ACC112 (cell line): ENCODE measurements at regions not wholly inside any gene's neighbourhood (a gene's known extent, or its start where the extent isn't known, plus 50 kb on each side); places are given as distances from the start of the nearest gene placed in this dataset.

ENCODE experiments used
- H2AFZ ChIP-seq: fragments of 200-600 bp; sonication (generic); one replicate; pipeline ENCODE4 v1.6.0; 2017; ENCODE audit warnings: antibody characterized with exemption, low read length; ENCODE audit not compliant: unreplicated experiment
- H3K27ac ChIP-seq: fragments of 200-600 bp; sonication (generic); 2 replicates; pipeline ENCODE4 v1.5.1; 2014; ENCODE audit warnings: low read depth, mild to moderate bottlenecking, antibody characterized with exemption, low read length, moderate library complexity
- H3K27me3 ChIP-seq: fragments of 200-600 bp; sonication (generic); 2 replicates; pipeline ENCODE4 v1.6.1; 2014; ENCODE audit warnings: mild to moderate bottlenecking, antibody characterized with exemption, low read length, moderate library complexity, mixed read lengths; ENCODE audit not compliant: insufficient read depth
- H3K36me3 ChIP-seq: fragments of 200-600 bp; sonication (generic); 2 replicates; pipeline ENCODE4 v1.6.1; 2016; ENCODE audit warnings: mild to moderate bottlenecking, antibody characterized with exemption, low read length, moderate library complexity, mixed read lengths; ENCODE audit not compliant: insufficient read depth
- H3K4me1 ChIP-seq: fragments of 200-600 bp; sonication (generic); one replicate; pipeline ENCODE4 v1.6.1; 2016; ENCODE audit warnings: low read length, mixed read lengths; ENCODE audit not compliant: insufficient read depth, unreplicated experiment, control insufficient read depth
- H3K4me3 ChIP-seq: fragments of 200-600 bp; sonication (generic); 2 replicates; pipeline ENCODE4 v1.5.1; 2014; ENCODE audit warnings: mild to moderate bottlenecking, low read depth, low read length
- H3K79me2 ChIP-seq: fragments of 200-600 bp; sonication (generic); one replicate; pipeline ENCODE4 v1.6.0; 2016; ENCODE audit warnings: low read length; ENCODE audit not compliant: control insufficient read depth, unreplicated experiment, insufficient read depth

DNA sequence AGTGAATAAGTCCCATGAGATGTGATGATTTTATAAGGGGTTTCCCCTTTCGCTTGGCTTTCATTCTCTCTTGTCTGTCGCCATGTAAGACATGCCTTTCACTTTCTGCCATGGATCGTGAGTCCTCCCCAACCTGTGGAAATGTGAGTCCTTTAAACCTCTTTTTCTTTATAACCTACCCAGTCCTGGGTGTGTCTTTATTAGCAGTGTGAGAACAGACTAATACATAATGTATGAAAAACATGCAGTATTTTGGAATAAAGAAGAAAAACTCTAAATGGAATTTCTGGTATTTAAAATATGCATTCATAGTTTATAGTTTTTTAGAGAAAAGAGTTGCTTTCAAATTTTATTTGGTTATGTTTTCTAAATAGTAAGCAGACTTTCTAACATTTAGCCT lies 360.7 kb downstream of the PCDH7 start:
- Histone ChIP-seq H3K36me3 (no peaks in the 10 kb centered on the region), H3K4me1 (peaks cover 20% of the 10 kb centered on the region), H3K27ac (peak overlapping the region; percentile 73), H3K27me3 (no peaks in the 10 kb centered on the region), H3K4me3 (no peak overlapping the region), H2AFZ (no peak overlapping the region), H3K79me2 (no peaks in the 10 kb centered on the region)

DNA sequence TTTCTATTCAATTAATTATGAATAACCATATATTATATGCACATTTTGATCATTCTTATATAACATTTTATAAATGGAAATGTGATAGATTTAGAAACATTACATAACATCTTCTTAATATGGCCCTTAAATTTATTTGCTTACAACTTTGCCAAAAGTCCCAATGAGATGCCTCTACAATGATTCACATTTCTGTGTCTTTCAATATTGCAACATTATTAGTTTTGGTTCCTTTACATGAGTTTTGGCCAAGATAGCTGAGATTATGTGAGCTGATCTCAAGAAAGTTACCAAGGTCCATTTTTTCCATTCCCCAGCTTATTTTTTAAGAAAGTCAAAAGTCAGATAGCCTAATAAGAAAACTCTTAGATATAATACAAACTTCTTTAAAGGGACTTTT lies 361.2 kb downstream of the PCDH7 start:
- Histone ChIP-seq H2AFZ (no peak overlapping the region), H3K4me3 (no peak overlapping the region), H3K27ac (peak overlapping the region; percentile 73), H3K36me3 (no peaks in the 10 kb centered on the region), H3K27me3 (no peaks in the 10 kb centered on the region), H3K4me1 (peaks cover 22% of the 10 kb centered on the region), H3K79me2 (no peaks in the 10 kb centered on the region)

DNA sequence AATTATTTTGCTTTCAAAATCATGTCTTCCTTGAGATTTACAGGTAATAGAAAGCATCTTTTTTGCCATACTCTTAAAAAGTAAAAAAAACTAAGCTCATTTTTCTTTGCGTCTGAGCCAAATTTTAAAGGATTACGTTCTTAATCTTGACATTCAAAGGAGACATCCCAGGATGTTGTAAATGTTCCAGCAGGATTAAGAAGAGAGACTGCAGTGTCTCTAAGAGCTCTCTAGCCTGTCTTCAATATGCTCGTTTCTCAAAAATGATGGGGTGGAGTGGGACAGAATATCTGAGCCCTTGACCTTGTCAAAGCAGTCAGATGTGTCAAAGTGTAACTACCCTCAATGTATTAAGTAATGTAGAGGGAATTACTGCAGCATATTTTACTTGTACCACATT lies 363.3 kb downstream of the PCDH7 start:
- no peaks in the 10 kb centered on the region for H3K36me3 ChIP-seq
- H3K4me3 ChIP-seq: no peak overlapping the region
- H3K27me3 ChIP-seq: no peaks in the 10 kb centered on the region
- peaks cover 26% of the 10 kb centered on the region for H3K4me1 ChIP-seq
- no peak overlapping the region for H3K27ac ChIP-seq
- H2AFZ ChIP-seq: no peak overlapping the region
- no peaks in the 10 kb centered on the region for H3K79me2 ChIP-seq

DNA sequence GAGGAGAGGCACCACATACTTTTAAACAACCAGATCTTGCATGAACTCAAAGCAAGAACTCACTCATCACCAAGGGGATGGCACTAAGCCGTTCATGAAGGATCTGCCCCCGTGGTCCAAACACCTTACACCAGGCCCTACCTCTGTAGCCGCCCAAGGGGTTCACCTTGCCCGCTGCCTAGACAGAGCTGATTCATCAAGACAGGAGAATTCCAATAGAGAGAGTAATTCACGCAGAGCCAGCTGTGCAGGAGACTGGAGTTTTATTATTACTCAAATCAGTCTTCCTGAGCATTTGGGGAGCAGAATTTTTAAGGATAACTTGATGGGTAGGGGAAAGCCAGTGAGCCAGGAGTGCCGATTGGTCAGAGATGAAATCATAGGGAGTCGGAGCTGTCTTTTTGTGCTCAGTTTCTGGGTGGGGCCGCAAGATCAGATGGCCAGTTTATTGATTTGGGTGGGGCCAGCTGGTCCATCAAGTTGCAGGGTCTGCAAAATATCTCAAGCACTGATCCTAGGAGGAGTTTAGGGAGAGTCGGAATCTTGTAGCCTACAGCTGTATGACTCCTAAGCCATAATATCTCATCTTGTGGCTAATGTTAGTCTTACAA lies 364.7 kb downstream of the PCDH7 start:
- Histone ChIP-seq H3K4me1 (peaks cover 34% of the 10 kb centered on the region), H2AFZ (no peak overlapping the region)

DNA sequence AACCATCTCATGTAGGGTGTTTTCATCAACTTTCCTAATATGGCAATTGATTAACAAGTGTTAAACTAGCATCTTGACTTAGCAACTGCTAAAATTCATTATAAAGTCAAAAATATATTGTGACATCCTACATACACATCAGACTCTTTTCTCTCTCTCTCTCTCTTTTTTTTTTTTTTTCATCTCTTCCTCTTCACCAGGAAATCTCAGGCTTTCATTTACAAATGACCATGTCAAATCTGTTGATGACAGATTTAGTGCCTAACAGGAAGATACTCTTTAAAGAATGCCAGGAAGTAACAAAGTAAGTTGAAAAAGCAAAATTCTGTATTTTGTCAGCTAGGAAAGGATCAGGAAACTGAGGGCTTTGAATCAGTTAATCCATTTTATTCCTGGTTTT lies 365.5 kb downstream of the PCDH7 start:
- Histone ChIP-seq H3K4me3 (no peak overlapping the region), H3K36me3 (no peaks in the 10 kb centered on the region), H3K27ac (no peak overlapping the region), H3K27me3 (no peaks in the 10 kb centered on the region), H2AFZ (no peak overlapping the region), H3K4me1 (peaks cover 40% of the 10 kb centered on the region), H3K79me2 (no peaks in the 10 kb centered on the region)

More for the DNA sequence above, 364.7 kb downstream of the PCDH7 start:
- no peaks in the 10 kb centered on the region for H3K79me2 ChIP-seq
- no peaks in the 10 kb centered on the region for H3K27me3 ChIP-seq
- no peak overlapping the region for H3K27ac ChIP-seq
- H3K4me3 ChIP-seq: no peak overlapping the region
- no peaks in the 10 kb centered on the region for H3K36me3 ChIP-seq

DNA sequence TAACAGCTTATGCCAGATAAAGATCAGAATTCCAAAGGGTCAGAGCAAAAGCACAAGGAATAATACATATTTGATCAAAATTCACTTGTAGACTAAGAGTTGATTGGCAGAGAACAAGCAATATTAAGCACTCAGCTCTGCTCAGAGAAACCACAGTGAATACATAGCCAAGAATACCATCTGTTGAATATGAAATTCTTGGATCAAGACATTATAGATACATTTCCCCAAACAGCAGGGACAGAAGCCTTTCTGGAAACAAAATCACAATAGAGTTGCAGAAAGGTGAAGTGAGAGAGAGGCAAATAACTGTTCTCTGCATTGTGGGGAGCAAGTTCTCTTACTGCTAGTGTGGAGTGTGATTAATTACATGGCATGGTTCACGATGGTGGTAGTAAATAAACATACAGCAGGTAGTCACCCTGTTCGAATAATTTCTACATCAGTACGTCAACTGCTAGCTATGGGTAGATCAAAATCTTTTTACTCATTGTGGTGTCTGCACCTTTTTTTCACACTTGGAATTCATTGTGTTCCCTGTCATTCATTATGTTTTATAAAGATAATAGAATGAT lies 366.7 kb downstream of the PCDH7 start:
- no peaks in the 10 kb centered on the region for H3K36me3 ChIP-seq
- no peak overlapping the region for H2AFZ ChIP-seq
- no peaks in the 10 kb centered on the region for H3K27me3 ChIP-seq
- peaks cover 36% of the 10 kb centered on the region for H3K4me1 ChIP-seq
- no peak overlapping the region for H3K27ac ChIP-seq
- H3K4me3 ChIP-seq: no peak overlapping the region
- no peaks in the 10 kb centered on the region for H3K79me2 ChIP-seq

DNA sequence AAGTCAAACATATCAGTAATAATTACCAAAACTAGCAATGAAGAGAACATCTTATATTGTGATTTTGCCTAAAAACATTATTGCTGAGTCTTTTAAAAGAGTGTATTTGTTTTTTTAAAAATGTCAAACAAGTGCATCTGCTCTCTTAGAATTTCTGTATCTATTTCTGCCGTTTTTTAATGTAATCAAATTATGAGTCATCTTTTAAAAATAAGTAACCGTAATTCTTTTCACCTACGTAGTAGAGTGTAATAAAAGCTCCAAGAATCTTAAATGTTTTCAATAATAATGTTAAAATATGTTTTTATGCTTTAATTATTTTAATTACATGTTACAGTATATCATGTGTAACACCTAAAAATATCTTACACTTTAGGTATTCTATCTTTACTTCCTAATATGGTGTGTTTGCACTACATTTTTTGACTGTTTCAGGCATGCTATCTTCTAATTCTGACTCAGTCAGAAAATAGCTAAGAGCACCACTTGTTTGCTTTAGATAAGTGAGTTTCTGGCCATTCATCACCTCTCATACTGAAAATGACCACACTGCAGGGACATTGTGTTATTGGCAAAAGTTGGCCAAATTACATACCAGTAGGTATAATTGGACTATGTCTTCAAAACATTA lies 368.5 kb downstream of the PCDH7 start:
- Histone ChIP-seq H3K36me3 (no peaks in the 10 kb centered on the region), H3K79me2 (no peaks in the 10 kb centered on the region), H3K4me1 (peaks cover 33% of the 10 kb centered on the region), H3K27me3 (no peaks in the 10 kb centered on the region), H2AFZ (no peak overlapping the region), H3K27ac (peak overlapping the region; percentile 64), H3K4me3 (no peak overlapping the region)

DNA sequence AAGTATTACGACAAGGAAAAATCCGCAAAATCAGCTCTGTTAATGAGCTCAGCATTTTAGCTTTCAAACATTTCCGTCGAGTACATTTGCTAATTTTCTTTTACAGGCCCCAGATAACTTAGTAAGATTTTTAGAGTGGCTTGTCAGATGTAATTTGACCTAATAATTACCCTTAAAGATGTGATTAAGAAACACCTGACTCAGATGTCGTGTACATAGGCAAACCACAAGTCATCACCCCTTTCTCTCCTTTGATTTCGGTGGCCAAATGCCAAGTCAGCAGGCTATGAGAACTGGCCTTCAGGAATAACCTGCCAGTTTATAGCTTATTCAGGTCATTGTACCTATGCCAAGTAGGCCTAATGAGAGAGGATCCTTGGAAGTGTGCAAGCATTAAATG lies 369.6 kb downstream of the PCDH7 start:
- Histone ChIP-seq H3K4me3 (no peak overlapping the region), H3K27ac (peak overlapping the region; percentile 64), H3K4me1 (peaks cover 33% of the 10 kb centered on the region), H3K27me3 (no peaks in the 10 kb centered on the region), H2AFZ (no peak overlapping the region), H3K79me2 (no peaks in the 10 kb centered on the region), H3K36me3 (no peaks in the 10 kb centered on the region)

DNA sequence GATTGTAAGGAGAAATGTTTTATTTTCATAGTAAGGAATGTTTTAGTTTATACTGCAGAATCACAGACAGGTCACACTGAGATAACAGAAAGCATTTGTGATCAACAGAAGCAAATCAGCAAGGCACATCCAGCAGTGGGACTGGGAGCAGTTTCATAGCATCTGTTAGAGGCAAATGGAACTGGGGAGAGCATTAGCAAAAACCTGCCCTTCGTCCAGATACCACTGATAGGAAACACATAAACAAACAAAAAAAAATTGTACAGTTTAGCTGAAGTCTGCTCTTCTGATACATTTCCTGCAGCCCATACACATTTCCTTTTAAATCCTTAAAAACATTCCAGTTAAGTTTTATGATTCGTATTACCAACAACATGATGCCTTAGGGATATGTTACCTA lies 374.3 kb downstream of the PCDH7 start:
- H3K4me1 ChIP-seq: peaks cover 15% of the 10 kb centered on the region
- H3K4me3 ChIP-seq: no peak overlapping the region
- H3K27ac ChIP-seq: no peak overlapping the region
- no peaks in the 10 kb centered on the region for H3K79me2 ChIP-seq
- H3K27me3 ChIP-seq: no peaks in the 10 kb centered on the region
- H2AFZ ChIP-seq: no peak overlapping the region
- no peaks in the 10 kb centered on the region for H3K36me3 ChIP-seq

DNA sequence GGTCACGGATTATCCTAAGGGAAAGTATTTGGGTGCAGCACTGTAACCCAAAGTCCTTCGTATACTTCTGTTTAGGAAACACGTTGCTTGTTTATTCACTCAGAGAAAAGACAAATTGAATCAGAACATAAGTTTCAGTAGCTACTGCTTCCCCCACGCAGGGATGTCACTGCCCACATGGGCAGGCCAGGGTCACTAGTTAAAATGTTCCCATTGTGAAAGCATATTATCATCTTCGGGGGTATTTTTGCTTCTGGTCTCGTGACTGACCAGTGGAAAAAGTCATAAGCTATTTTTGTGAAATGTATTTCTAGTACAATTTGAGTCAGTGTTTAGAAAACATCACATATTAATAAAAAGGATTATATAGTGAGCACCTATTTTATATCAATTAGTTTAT lies 377.8 kb downstream of the PCDH7 start:
- H2AFZ ChIP-seq: no peak overlapping the region
- H3K36me3 ChIP-seq: no peaks in the 10 kb centered on the region
- peaks cover 7% of the 10 kb centered on the region for H3K4me1 ChIP-seq
- H3K4me3 ChIP-seq: no peak overlapping the region
- no peaks in the 10 kb centered on the region for H3K27me3 ChIP-seq
- no peak overlapping the region for H3K27ac ChIP-seq
- no peaks in the 10 kb centered on the region for H3K79me2 ChIP-seq

DNA sequence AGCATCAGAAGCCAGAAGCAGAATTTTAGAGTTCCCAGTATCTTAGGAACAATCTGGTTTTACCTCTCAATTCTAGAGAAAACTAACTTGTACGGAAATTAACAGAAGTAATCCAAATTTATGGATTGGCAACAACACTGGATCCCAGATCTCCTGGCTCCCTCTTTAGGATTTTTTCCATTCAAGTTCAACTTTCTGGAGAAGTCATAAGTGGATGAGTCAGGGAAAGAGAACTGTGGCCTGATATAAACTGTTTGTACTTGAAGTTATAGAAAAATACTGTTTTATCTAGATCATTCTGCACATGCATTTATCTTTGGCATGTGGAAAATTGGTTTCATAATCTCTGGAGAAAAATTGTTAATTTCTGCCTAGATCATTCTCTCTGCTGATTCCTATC lies 380.4 kb downstream of the PCDH7 start:
- Histone ChIP-seq H3K36me3 (no peaks in the 10 kb centered on the region), H3K4me1 (peaks cover 20% of the 10 kb centered on the region), H3K4me3 (no peak overlapping the region), H3K27me3 (no peaks in the 10 kb centered on the region), H3K27ac (no peak overlapping the region), H2AFZ (peak overlapping the region; percentile 5), H3K79me2 (no peaks in the 10 kb centered on the region)
